Osteocyte (in vitro differentiated cells): ENCODE measurements at regions not wholly inside any gene's neighbourhood (a gene's known extent, or its start where the extent isn't known, plus 50 kb on each side); places are given as distances from the start of the nearest gene placed in this dataset.

ENCODE experiments used
- DNase-seq: peaks from one replicate; pipeline ENCODE4 v3.0.0; 2021; ENCODE audit warnings: mixed read lengths; ENCODE audit not compliant: unreplicated experiment; ENCODE audit errors: extremely low spot score
- H3K27ac Mint-ChIP-seq: one replicate; pipeline ENCODE4 v1.8.0; 2021; ENCODE audit warnings: mild to moderate bottlenecking, mixed read lengths; ENCODE audit not compliant: unreplicated experiment
- H3K27me3 Mint-ChIP-seq: one replicate; pipeline ENCODE4 v1.8.0; 2021; ENCODE audit warnings: mixed read lengths; ENCODE audit not compliant: unreplicated experiment
- H3K36me3 Mint-ChIP-seq: one replicate; pipeline ENCODE4 v1.8.0; 2021; ENCODE audit warnings: mixed read lengths; ENCODE audit not compliant: unreplicated experiment
- H3K4me1 Mint-ChIP-seq: one replicate; pipeline ENCODE4 v1.8.0; 2021; ENCODE audit warnings: mixed read lengths; ENCODE audit not compliant: unreplicated experiment
- H3K4me3 Mint-ChIP-seq: one replicate; pipeline ENCODE4 v1.8.0; 2021; ENCODE audit warnings: mild to moderate bottlenecking, moderate library complexity, mixed read lengths; ENCODE audit not compliant: unreplicated experiment
- H3K9me3 Mint-ChIP-seq: one replicate; pipeline ENCODE4 v1.8.0; 2021; ENCODE audit warnings: mixed read lengths; ENCODE audit not compliant: unreplicated experiment
- CTCF ChIP-seq: fragments of 200-600 bp; sonication (generic); IDR thresholded peaks from 2 replicates; pipeline ENCODE4 v1.5.0; 2021; ENCODE audit warnings: antibody characterized with exemption, mild to moderate bottlenecking, moderate library complexity

DNA sequence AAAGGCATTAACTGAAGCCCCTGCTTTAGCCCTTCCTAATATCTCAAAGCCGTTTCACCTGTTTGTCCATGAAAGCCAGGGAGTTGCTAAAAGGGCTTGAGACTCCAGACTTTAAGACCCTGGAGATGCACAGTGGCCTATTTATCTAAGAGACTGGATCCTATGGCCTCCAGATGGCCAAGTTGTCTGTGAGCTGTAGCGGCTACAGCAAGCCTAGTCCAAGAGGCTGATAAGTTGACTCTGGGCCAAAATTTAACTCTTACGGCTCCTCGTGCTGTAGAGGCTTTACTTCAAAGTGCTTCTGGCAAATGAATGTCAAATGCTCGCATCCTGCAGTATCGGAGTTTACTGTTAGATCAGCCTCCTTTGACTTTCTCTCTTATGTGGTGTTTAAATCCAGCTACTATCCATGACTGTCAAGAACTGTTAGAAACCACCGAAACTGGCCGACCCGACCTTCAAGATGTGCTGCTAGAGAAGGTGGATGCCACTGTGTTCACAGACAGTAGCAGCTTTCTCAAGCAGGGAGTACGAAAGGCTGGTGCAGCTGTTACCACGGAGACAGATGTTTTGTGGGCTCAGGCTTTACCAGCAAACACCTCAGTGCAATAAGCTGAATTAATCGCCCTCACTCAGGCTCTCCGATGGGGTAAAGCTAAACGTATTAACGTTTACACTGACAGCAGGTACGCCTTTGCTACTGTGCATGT, 336.7 kb upstream of the CNTNAP5 start:
- no peaks in the 10 kb centered on the region for H3K27me3 Mint-ChIP-seq
- no peak overlapping the region for H3K27ac Mint-ChIP-seq
- DNase-seq: no peak
- no peak for TF ChIP-seq CTCF
- H3K9me3 Mint-ChIP-seq: peaks cover 34% of the 10 kb centered on the region
- H3K36me3 Mint-ChIP-seq: no peaks in the 10 kb centered on the region
- H3K4me3 Mint-ChIP-seq: no peak overlapping the region
- no peaks in the 10 kb centered on the region for H3K4me1 Mint-ChIP-seq

- Mint-ChIP-seq H3K36me3 (no peaks in the 10 kb centered on the region), H3K27ac (no peak overlapping the region), H3K27me3 (no peaks in the 10 kb centered on the region), H3K4me3 (no peak overlapping the region), H3K9me3 (peaks cover 48% of the 10 kb centered on the region), H3K4me1 (no peaks in the 10 kb centered on the region)
- TF ChIP-seq CTCF: no peak
- no peak for DNase-seq
Measured at GRCh38 chr2:123692121-123692520, 333.0 kb upstream of the CNTNAP5 start.

DNA sequence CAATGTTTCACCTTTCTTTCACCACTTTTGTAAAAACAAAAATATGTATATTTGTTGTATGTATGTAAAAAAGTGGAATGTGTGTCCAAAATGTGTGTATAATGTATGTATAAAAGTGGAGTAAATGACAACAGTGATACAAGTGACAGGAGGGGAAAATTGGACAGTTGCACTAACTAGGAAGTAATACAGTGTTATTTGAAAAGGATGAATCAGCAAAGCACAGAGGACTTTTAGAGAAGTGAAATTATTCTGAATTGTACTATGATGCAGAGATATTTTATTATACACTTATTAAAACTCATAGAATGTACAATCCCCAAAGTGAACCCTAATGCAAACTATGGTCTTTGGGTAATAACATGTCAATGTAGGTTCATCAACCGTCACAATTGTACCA, 331.3 kb upstream of the CNTNAP5 start:
- no peak for DNase-seq
- Mint-ChIP-seq H3K4me3 (no peak overlapping the region), H3K36me3 (no peaks in the 10 kb centered on the region), H3K27ac (no peak overlapping the region), H3K9me3 (peaks cover 50% of the 10 kb centered on the region), H3K27me3 (no peaks in the 10 kb centered on the region), H3K4me1 (no peaks in the 10 kb centered on the region)
- TF ChIP-seq CTCF: no peak

DNA sequence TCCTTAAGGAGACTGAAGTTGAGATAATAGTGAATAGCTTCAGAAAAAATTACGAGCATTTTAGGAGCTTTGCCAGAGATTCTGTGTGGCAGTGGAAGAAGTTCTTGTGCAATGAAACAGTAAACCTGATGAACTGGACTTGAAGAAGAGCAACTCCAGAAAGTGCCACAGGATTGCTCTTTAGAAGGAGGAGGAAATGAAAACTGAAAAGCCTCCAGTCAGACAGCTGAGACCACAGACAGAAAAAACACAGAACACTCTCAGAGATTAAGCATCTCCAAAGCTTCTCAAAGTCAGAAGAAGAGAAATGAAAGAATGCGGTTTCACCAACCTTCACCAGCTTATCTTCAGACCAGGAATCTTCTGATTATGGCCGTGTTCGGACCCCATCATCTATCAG, 329.7 kb upstream of the CNTNAP5 start:
- no peak overlapping the region for H3K4me3 Mint-ChIP-seq
- no peak for DNase-seq
- no peaks in the 10 kb centered on the region for H3K27me3 Mint-ChIP-seq
- no peaks in the 10 kb centered on the region for H3K36me3 Mint-ChIP-seq
- no peaks in the 10 kb centered on the region for H3K4me1 Mint-ChIP-seq
- no peak for TF ChIP-seq CTCF
- peaks cover 39% of the 10 kb centered on the region for H3K9me3 Mint-ChIP-seq
- H3K27ac Mint-ChIP-seq: no peak overlapping the region

- no peak for TF ChIP-seq CTCF
Measured at GRCh38 chr2:123696021-123696420, 329.1 kb upstream of the CNTNAP5 start.

More at GRCh38 chr2:123696021-123696420, 329.1 kb upstream of the CNTNAP5 start:
- Mint-ChIP-seq H3K27ac (no peak overlapping the region), H3K4me3 (no peak overlapping the region), H3K27me3 (no peaks in the 10 kb centered on the region), H3K9me3 (peaks cover 40% of the 10 kb centered on the region), H3K36me3 (no peaks in the 10 kb centered on the region), H3K4me1 (no peaks in the 10 kb centered on the region)
- DNase-seq: no peak
